ENCODE measurements at regions not wholly inside any gene's neighbourhood (a gene's known extent, or its start where the extent isn't known, plus 50 kb on each side); places are given as distances from the start of the nearest gene placed in this dataset.

DNA sequence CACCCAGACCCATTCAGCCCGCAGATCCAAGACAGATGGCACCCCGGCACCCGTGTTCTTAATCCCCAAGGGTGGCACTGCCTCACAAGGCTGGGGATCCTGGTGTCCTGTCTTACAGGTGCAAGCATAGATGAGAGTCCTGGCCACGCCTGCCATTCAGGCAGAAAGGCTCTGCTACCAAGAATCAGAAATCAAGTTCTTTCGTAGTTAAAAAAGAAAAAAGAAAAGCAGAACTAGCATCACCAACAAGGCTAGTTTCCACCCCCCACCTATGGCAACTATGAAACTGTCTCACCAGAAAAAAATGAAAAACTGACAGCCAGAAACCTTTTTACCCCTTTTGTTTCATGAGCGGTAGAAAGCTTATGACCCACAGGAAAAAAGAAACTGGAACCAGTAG, 170.4 kb downstream of the SYK start:
- TF ChIP-seq, protein P1, sequence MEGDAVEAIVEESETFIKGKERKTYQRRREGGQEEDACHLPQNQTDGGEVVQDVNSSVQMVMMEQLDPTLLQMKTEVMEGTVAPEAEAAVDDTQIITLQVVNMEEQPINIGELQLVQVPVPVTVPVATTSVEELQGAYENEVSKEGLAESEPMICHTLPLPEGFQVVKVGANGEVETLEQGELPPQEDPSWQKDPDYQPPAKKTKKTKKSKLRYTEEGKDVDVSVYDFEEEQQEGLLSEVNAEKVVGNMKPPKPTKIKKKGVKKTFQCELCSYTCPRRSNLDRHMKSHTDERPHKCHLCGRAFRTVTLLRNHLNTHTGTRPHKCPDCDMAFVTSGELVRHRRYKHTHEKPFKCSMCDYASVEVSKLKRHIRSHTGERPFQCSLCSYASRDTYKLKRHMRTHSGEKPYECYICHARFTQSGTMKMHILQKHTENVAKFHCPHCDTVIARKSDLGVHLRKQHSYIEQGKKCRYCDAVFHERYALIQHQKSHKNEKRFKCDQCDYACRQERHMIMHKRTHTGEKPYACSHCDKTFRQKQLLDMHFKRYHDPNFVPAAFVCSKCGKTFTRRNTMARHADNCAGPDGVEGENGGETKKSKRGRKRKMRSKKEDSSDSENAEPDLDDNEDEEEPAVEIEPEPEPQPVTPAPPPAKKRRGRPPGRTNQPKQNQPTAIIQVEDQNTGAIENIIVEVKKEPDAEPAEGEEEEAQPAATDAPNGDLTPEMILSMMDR (IDR thresholded peaks at IDR 0.05), result no peak
- TF ChIP-seq POLR2A (IDR thresholded peaks at IDR 0.05), result no peak
